CD4-positive, alpha-beta T cell (primary cell): ENCODE measurements at regions not wholly inside any gene's neighbourhood (a gene's known extent, or its start where the extent isn't known, plus 50 kb on each side); places are given as distances from the start of the nearest gene placed in this dataset.

Experiments used
- ATAC-seq: fragments of 200-7000 bp; cut with Tn5 transposase; one replicate; pipeline ENCODE4 v1.10.0; 2022; ENCODE audit warnings: mild to moderate bottlenecking; ENCODE audit not compliant: poor library complexity
- CTCF ChIA-PET: fragments of 350-600 bp; sonication (Branson Sonifier 250); formaldehyde crosslinking; loops from one replicate; lab custom pipeline; 2021; ENCODE audit warnings: antibody characterized with exemption, inconsistent platforms; lab: Charles Lee
- POLR2A ChIA-PET: fragments of 350-600 bp; sonication (Branson Sonifier 250); formaldehyde crosslinking; loops from one replicate; lab custom pipeline; 2021; ENCODE audit warnings: antibody characterized with exemption, inconsistent platforms; lab: Charles Lee
- DNase-seq, 14 experiments: peaks; one replicate each; pipeline ENCODE4 v3.0.0-alpha.2; 2013 to 2020; ENCODE audit warnings: mixed read lengths in 2 of 14
- H3K27ac ChIP-seq, 2 donors: one replicate each; pipeline versions ENCODE4 v1.5.1 to v1.7.0; 2013; ENCODE audit warnings: low read length in 2 of 2, low read depth in 1 of 2, mild to moderate bottlenecking in 1 of 2
- H3K27me3 ChIP-seq, 2 experiments: 1 replicate in 1 of 2; 2 replicates in 1 of 2; pipeline versions ENCODE4 v1.6.1 to v1.7.0; 2013; ENCODE audit warnings: low read length in 2 of 2, control low read depth in 1 of 2, mild to moderate bottlenecking in 1 of 2, moderate library complexity in 1 of 2; ENCODE audit not compliant: insufficient read depth in 2 of 2, control insufficient read depth in 1 of 2
- H3K36me3 ChIP-seq: one replicate; pipeline ENCODE4 v1.6.1; 2013; ENCODE audit warnings: low read length, control low read depth; ENCODE audit not compliant: insufficient read depth
- H3K4me1 ChIP-seq: one replicate; pipeline ENCODE4 v1.6.1; 2013; ENCODE audit warnings: low read length, control low read depth; ENCODE audit not compliant: insufficient read depth
- H3K4me3 ChIP-seq: one replicate; pipeline ENCODE4 v1.5.1; 2013; ENCODE audit warnings: mild to moderate bottlenecking, low read length, moderate library complexity
- H3K9me3 ChIP-seq, 2 experiments: 1 replicate in 1 of 2; 2 replicates in 1 of 2; pipeline versions ENCODE4 v1.6.1 to v1.7.0; 2013; ENCODE audit warnings: low read length in 2 of 2, mild to moderate bottlenecking in 2 of 2, control low read depth in 1 of 2, moderate library complexity in 1 of 2; ENCODE audit not compliant: control insufficient read depth in 1 of 2, insufficient read depth in 1 of 2
- H3K27ac Mint-ChIP-seq: one replicate; pipeline ENCODE4 v1.8.0; 2020; ENCODE audit warnings: mixed read lengths
- H3K27me3 Mint-ChIP-seq: one replicate; pipeline ENCODE4 v1.8.0; 2021; ENCODE audit warnings: mixed read lengths
- H3K36me3 Mint-ChIP-seq: one replicate; pipeline ENCODE4 v1.8.0; 2021; ENCODE audit warnings: low read depth, mixed read lengths
- H3K4me1 Mint-ChIP-seq: one replicate; pipeline ENCODE4 v1.8.0; 2021; ENCODE audit warnings: low read depth, mixed read lengths
- H3K4me3 Mint-ChIP-seq: one replicate; pipeline ENCODE4 v1.8.0; 2020; ENCODE audit warnings: mild to moderate bottlenecking, mixed read lengths
- H3K9me3 Mint-ChIP-seq: one replicate; pipeline ENCODE4 v1.8.0; 2020; ENCODE audit warnings: mixed read lengths
- intact Hi-C, 2 experiments: fragments of 100-400 bp; cut with DNase I in 1 of 2; cut with micrococcal nuclease in 1 of 2; formaldehyde crosslinking; loops; one replicate each; pipeline versions ENCODE4 v1.15.1 to v1.9.0; 2023 to 2025; cut with DNase I, micrococcal nuclease
- TF ChIP-seq, protein P1 (sequence below): fragments of 200-600 bp; IDR thresholded peaks from one replicate; pipeline ENCODE4 v1.8.0; 2022; ENCODE audit warnings: antibody characterized with exemption, mild to moderate bottlenecking

DNA sequence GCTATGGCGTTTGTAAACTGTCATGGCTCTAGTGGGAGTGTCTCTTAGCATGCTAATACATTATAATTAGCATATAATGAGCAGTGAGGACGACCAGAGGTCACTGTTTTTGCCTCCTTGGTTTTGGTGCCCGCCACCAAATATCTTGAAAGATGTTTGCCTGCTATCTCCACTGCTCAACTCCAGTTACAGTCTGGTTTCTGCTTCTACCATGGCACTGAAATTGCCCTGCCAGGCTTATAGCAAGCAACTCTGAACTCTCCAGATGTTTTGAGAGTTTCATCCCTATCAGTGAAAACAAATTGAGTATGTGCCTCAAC lies 122.1 kb upstream of the SPRY4 start:
- peaks cover 4% of the 10 kb centered on the region for H3K4me1 ChIP-seq
- no peaks in the 10 kb centered on the region for H3K36me3 ChIP-seq
- H3K4me3 ChIP-seq = no peak overlapping the region
- H3K36me3 Mint-ChIP-seq = peaks cover 5% of the 10 kb centered on the region
- TF ChIP-seq, protein P1, sequence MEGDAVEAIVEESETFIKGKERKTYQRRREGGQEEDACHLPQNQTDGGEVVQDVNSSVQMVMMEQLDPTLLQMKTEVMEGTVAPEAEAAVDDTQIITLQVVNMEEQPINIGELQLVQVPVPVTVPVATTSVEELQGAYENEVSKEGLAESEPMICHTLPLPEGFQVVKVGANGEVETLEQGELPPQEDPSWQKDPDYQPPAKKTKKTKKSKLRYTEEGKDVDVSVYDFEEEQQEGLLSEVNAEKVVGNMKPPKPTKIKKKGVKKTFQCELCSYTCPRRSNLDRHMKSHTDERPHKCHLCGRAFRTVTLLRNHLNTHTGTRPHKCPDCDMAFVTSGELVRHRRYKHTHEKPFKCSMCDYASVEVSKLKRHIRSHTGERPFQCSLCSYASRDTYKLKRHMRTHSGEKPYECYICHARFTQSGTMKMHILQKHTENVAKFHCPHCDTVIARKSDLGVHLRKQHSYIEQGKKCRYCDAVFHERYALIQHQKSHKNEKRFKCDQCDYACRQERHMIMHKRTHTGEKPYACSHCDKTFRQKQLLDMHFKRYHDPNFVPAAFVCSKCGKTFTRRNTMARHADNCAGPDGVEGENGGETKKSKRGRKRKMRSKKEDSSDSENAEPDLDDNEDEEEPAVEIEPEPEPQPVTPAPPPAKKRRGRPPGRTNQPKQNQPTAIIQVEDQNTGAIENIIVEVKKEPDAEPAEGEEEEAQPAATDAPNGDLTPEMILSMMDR = no peak
- no peak overlapping the region for H3K27ac ChIP-seq
- ATAC-seq (no peak), DNase-seq (no peak)
- peaks cover 7% of the 10 kb centered on the region for H3K9me3 Mint-ChIP-seq
- CTCF ChIA-PET = no interaction called here
- intact Hi-C loops = no loop called here
- POLR2A ChIA-PET = no interaction called here
- peaks cover 3% of the 10 kb centered on the region for H3K27me3 Mint-ChIP-seq
- H3K27ac Mint-ChIP-seq = no peak overlapping the region
- peaks cover 3% of the 10 kb centered on the region for H3K4me1 Mint-ChIP-seq
- H3K27me3 ChIP-seq = no peaks in the 10 kb centered on the region
- peaks cover 0 to 9% of the 10 kb centered on the region in 2 experiments for H3K9me3 ChIP-seq
- H3K4me3 Mint-ChIP-seq = no peak overlapping the region

DNA sequence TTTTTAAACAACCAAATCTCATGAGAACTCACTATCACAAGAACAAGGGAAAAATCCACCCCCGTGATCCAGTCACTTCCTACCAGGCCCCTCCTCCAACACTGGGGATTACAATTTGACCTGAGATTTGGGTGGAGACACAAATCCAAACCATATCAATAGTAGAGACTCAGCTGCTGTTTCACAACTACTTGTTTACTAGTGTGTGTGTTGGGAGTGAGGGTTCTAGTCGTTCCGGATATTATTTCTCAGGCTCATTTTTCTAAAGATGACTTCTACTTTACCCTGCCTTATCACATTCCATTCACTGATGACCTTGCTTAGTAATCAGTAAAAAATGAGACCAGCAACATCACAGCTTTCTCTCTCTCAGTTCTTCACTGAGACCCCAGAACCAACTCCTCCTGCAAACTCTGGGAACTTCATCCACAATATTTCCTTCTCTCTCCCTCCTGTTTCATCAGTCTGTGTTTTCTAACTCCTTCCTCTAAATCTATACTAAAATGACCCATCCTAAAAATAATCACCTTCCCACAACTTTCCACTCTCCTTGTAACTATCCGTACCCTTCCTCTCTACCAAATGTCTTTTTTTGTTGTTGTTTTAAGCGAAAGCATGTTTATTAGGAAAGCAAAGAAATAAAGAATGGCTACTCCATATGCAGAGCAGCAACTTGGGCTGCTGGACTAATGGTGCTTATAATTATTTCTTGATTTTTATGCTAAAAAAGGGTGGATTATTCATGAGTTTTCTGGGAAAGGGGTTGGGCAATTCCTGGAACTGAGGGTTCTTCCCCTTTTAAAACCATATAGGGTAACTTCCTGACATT lies 121.5 kb upstream of the SPRY4 start:
- H3K4me3 ChIP-seq = no peak overlapping the region
- ChIA-PET POLR2A (no interaction called here), CTCF (no interaction called here)
- DNase-seq (no peak), ATAC-seq (no peak)
- peaks cover 9% of the 10 kb centered on the region for H3K4me1 Mint-ChIP-seq
- H3K9me3 Mint-ChIP-seq = peaks cover 7% of the 10 kb centered on the region
- no peak overlapping the region for H3K27ac ChIP-seq
- TF ChIP-seq, protein P1 = no peak
- no peaks in the 10 kb centered on the region for H3K36me3 ChIP-seq
- intact Hi-C loops = no loop called here
- peaks cover 0 to 5% of the 10 kb centered on the region in 2 experiments for H3K9me3 ChIP-seq
- no peaks in the 10 kb centered on the region for H3K27me3 ChIP-seq
- peaks cover 5% of the 10 kb centered on the region for H3K36me3 Mint-ChIP-seq
- H3K27ac Mint-ChIP-seq = no peak overlapping the region
- no peak overlapping the region for H3K4me3 Mint-ChIP-seq
- H3K4me1 ChIP-seq = peaks cover 10% of the 10 kb centered on the region
- no peaks in the 10 kb centered on the region for H3K27me3 Mint-ChIP-seq

DNA sequence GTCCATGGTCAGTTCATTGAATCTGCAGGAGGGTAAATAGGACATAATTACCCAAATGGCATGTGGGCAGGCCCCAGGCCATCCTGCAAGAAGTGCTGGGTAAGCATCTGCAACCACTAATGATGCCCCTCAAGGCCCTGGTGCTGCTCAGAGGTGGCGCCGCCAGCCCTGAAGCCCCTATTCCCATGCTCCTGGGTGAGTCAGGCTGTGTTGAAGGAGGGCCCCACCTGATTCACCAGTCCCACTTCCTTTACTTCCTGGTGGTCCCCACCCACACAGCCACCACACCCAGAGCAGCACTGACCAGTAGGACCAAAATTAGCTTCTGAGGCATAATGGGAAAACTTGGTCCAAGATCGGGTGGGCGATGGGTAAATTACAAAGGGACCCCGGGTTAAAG lies 120.4 kb upstream of the SPRY4 start:
- no peak overlapping the region for H3K4me3 Mint-ChIP-seq
- no peak overlapping the region for H3K27ac Mint-ChIP-seq
- CTCF ChIA-PET = interaction anchor here (1.0 kb wide), 1 partner anchor 16 kb away, joined by 3 read pairs; no protein-coding TSS in a partner anchor
- no peak for ATAC-seq
- H3K9me3 Mint-ChIP-seq = peaks cover 2% of the 10 kb centered on the region
- no peak for DNase-seq
- Histone ChIP-seq H3K4me1 (peaks cover 13% of the 10 kb centered on the region), H3K27ac (no peak overlapping the region), H3K36me3 (no peaks in the 10 kb centered on the region), H3K27me3 (no peaks in the 10 kb centered on the region), H3K4me3 (no peak overlapping the region), H3K9me3 (peaks cover 0 to 5% of the 10 kb centered on the region in 2 experiments)
- H3K36me3 Mint-ChIP-seq = no peaks in the 10 kb centered on the region
- POLR2A ChIA-PET = no interaction called here
- H3K27me3 Mint-ChIP-seq = no peaks in the 10 kb centered on the region
- H3K4me1 Mint-ChIP-seq = peaks cover 18% of the 10 kb centered on the region
- TF ChIP-seq, protein P1 = no peak
- intact Hi-C loops = no loop called here
